K562 (cell line): ENCODE measurements at regions not wholly inside any gene's neighbourhood (a gene's known extent, or its start where the extent isn't known, plus 50 kb on each side); places are given as distances from the start of the nearest gene placed in this dataset.

Experiments
- ATAC-seq: fragments of 200-7000 bp; cut with Tn5 transposase; 3 replicates; pipeline ENCODE4 v1.9.1; 2020; ENCODE audit warnings: moderate library complexity
- BruUV-seq: library from RNA; stranded (reverse); fragments of 400-500 nt; replicated peaks from 2 replicates; lab custom pipeline; 2021; lab: Mats Ljungman, UMichigan
- CTCF ChIA-PET: fragments of 300-600 bp; formaldehyde crosslinking; extraction: SDS; loops from one replicate; lab custom pipeline; 2021; ENCODE audit warnings: low intra/inter-chr PET ratio; lab: Yijun Ruan, JAX
- POLR2A ChIA-PET: fragments of 300-600, 350-650 bp; sonication (Branson Sonifier 250); formaldehyde crosslinking; extraction: SDS; loops from one replicate; lab custom pipeline; 2021; ENCODE audit warnings: antibody characterized with exemption, inconsistent platforms; lab: Yijun Ruan, JAX
- DNase-seq, 4 experiments: peaks; one replicate each; pipeline versions ENCODE4 v3.0.0 to v3.0.0-alpha.2; 2011 to 2018; ENCODE audit warnings: low spot score in 3 of 4, mixed read lengths in 3 of 4; ENCODE audit errors: extremely low read depth in 1 of 4
- FAIRE-seq: peaks from 2 replicates; lab custom pipeline; 2011; peaks lifted over from hg19 to GRCh38; lab: Jason Lieb, UNC
- H2AFZ ChIP-seq: 2 replicates; pipeline ENCODE4 v1.6.0; 2011; ENCODE audit warnings: low read depth, low read length, control low read depth, inconsistent platforms
- H3K27ac ChIP-seq: fragments of 200-600 bp; 3 replicates; pipeline ENCODE4 v1.8.0; 2011; ENCODE audit warnings: low read depth, mild to moderate bottlenecking, control low read depth, inconsistent platforms, low read length, moderate library complexity, mixed read lengths; ENCODE audit errors: extremely low read depth
- H3K27me3 ChIP-seq, 2 experiments: fragments of 300-600 bp in 1 of 2; 2 replicates in 1 of 2; 3 replicates in 1 of 2; pipeline versions ENCODE4 v1.6.0 to v1.8.0; 2011; ENCODE audit warnings: inconsistent platforms in 2 of 2, low read length in 2 of 2, mild to moderate bottlenecking in 1 of 2, mixed read lengths in 1 of 2, moderate library complexity in 1 of 2; ENCODE audit not compliant: control insufficient read depth in 2 of 2, insufficient read depth in 2 of 2
- H3K36me3 ChIP-seq: fragments of 300-600 bp; 3 replicates; pipeline ENCODE4 v1.8.0; 2011; ENCODE audit warnings: mild to moderate bottlenecking, low read length, inconsistent platforms; ENCODE audit not compliant: control insufficient read depth, insufficient read depth
- H3K4me1 ChIP-seq, 2 experiments: fragments of 200-600 bp in 1 of 2; replicated peaks in 1 of 2; 2 replicates in 1 of 2; 3 replicates in 1 of 2; pipeline versions ENCODE4 v1.5.1 to v1.8.0; 2011; ENCODE audit warnings: inconsistent platforms in 2 of 2, low read length in 2 of 2, mild to moderate bottlenecking in 1 of 2, mixed read lengths in 1 of 2, moderate library complexity in 1 of 2; ENCODE audit not compliant: control insufficient read depth in 2 of 2, insufficient read depth in 2 of 2
- H3K4me2 ChIP-seq: 2 replicates; pipeline ENCODE4 v1.6.1; 2011; ENCODE audit warnings: low read length, control low read depth, inconsistent platforms, mixed read lengths; ENCODE audit not compliant: insufficient read depth
- H3K4me3 ChIP-seq: fragments of 200-600 bp; sonication (generic), shearing (Covaris generic); 2 replicates; pipeline ENCODE4 v1.5.1; 2016; ENCODE audit warnings: control low read depth, inconsistent platforms
- H3K79me2 ChIP-seq: fragments of 200-600 bp; 3 replicates; pipeline ENCODE4 v1.8.0; 2011; ENCODE audit warnings: low read length, inconsistent platforms; ENCODE audit not compliant: control insufficient read depth, insufficient read depth
- H3K9ac ChIP-seq, 2 experiments: 2 replicates each; pipeline versions ENCODE4 v1.6.0 to v1.6.1; 2011; ENCODE audit warnings: low read depth in 2 of 2, low read length in 2 of 2, control low read depth in 1 of 2, inconsistent platforms in 1 of 2, mild to moderate bottlenecking in 1 of 2, mixed read lengths in 1 of 2; ENCODE audit not compliant: insufficient read depth in 1 of 2
- H3K9me1 ChIP-seq: one replicate; pipeline ENCODE4 v1.6.0; 2011; ENCODE audit warnings: inconsistent platforms, mild to moderate bottlenecking, low read length, moderate library complexity; ENCODE audit not compliant: control insufficient read depth, insufficient read depth
- H3K9me3 ChIP-seq: replicated peaks from 2 replicates; pipeline ENCODE4 v1.5.1; 2011; ENCODE audit warnings: low read depth, low read length, inconsistent platforms; ENCODE audit not compliant: control insufficient read depth, insufficient read depth
- H4K20me1 ChIP-seq: replicated peaks from 2 replicates; pipeline ENCODE4 v1.6.1; 2011; ENCODE audit warnings: low read length, inconsistent platforms, mixed read lengths; ENCODE audit not compliant: control insufficient read depth, insufficient read depth
- AFF1 ChIP-seq, 2 experiments: fragments of 450-650 bp; IDR thresholded peaks; 2 replicates each; pipeline ENCODE4 v1.6.1; 2018; ENCODE audit warnings: mild to moderate bottlenecking in 2 of 2, low read depth in 1 of 2; ENCODE audit not compliant: partially characterized antibody in 2 of 2
- ATF3 ChIP-seq, 2 experiments: fragments of 450-650 bp in 1 of 2; sonication (generic) in 1 of 2; formaldehyde crosslinking in 1 of 2; IDR thresholded peaks in 1 of 2; conservative IDR thresholded peaks in 1 of 2; 2 replicates each; pipeline versions ENCODE4 v1.6.1 to v1.8.1; 2016 to 2023; ENCODE audit warnings: mild to moderate bottlenecking in 2 of 2, moderate library complexity in 2 of 2, inconsistent platforms in 1 of 2, missing genetic modification reagents in 1 of 2
- CBFA2T3 ChIP-seq: fragments of 450-650 bp; IDR thresholded peaks from 2 replicates; pipeline ENCODE4 v1.6.1; 2017
- HDAC8 ChIP-seq: fragments of 450-650 bp; IDR thresholded peaks from 2 replicates; pipeline ENCODE4 v1.6.1; 2016; ENCODE audit warnings: mild to moderate bottlenecking, missing genetic modification characterization, moderate library complexity, missing compliant biosample characterization
- NCOA2 ChIP-seq, 2 experiments: fragments of 450-650 bp; IDR thresholded peaks; 2 replicates each; pipeline ENCODE4 v1.6.1; 2018; ENCODE audit warnings: mild to moderate bottlenecking in 2 of 2, moderate library complexity in 1 of 2; ENCODE audit not compliant: partially characterized antibody in 2 of 2
- NRF1 ChIP-seq, 2 experiments: fragments of 450-650 bp; IDR thresholded peaks in 1 of 2; conservative IDR thresholded peaks in 1 of 2; 2 replicates each; pipeline ENCODE4 v1.6.1; 2014; ENCODE audit warnings: mild to moderate bottlenecking in 2 of 2
- PHB2 ChIP-seq: fragments of 450-650 bp; IDR thresholded peaks from 2 replicates; pipeline ENCODE4 v1.6.1; 2017; ENCODE audit warnings: low read depth
- RBFOX2 ChIP-seq: fragments of 200-400 bp; formaldehyde crosslinking; IDR thresholded peaks from 2 replicates; pipeline ENCODE4 v1.6.1; 2017; ENCODE audit warnings: low read depth, mild to moderate bottlenecking, low read length, moderate library complexity
- SMARCB1 ChIP-seq: IDR thresholded peaks from 2 replicates; pipeline ENCODE4 v1.6.1; 2011; ENCODE audit warnings: improper control_type of control experiment, low read depth; ENCODE audit not compliant: insufficient read length
- TFAM ChIP-seq: fragments of 250-450 bp; sonication (Bioruptor Pico); conservative IDR thresholded peaks from 2 replicates; pipeline ENCODE4 v1.5.0; 2021; ENCODE audit warnings: mild to moderate bottlenecking, moderate library complexity
- TOE1 ChIP-seq, 2 experiments: fragments of 450-650 bp in 1 of 2; sonication (generic) in 1 of 2; formaldehyde crosslinking in 1 of 2; IDR thresholded peaks; 2 replicates each; pipeline versions ENCODE4 v1.7.1 to v1.8.0; 2016 to 2022; ENCODE audit warnings: borderline replicate concordance in 2 of 2, mild to moderate bottlenecking in 2 of 2, antibody characterized with exemption in 1 of 2, inconsistent platforms in 1 of 2, low read depth in 1 of 2, missing genetic modification reagents in 1 of 2, moderate library complexity in 1 of 2
- ZNF23 ChIP-seq: fragments of 250-450 bp; sonication (Bioruptor Pico); IDR thresholded peaks from 2 replicates; pipeline ENCODE4 v1.4.0; 2020; ENCODE audit warnings: mild to moderate bottlenecking
- ZNF239 ChIP-seq: fragments of 250-450 bp; sonication (Bioruptor Pico); IDR thresholded peaks from 2 replicates; pipeline ENCODE4 v1.4.0; 2020; ENCODE audit warnings: mild to moderate bottlenecking
- WGBS: fragments of 100-300 bp; shearing (Covaris generic); methylation state at CpG from one replicate; pipeline ENCODE4 v1.1.6; 2016; ENCODE audit warnings: low coverage, mixed read lengths; ENCODE audit not compliant: insufficient coverage; ENCODE audit errors: missing lambda C conversion rate; 5-methylcytosine and 5-hydroxymethylcytosine counted together
- in situ Hi-C: fragments of 300-500 bp; cut with MboI; formaldehyde crosslinking; loops from 4 replicates; pipeline ENCODE4 v1.15.0; 2018; ENCODE audit warnings: inconsistent platforms, mixed read lengths
- intact Hi-C: fragments of 100-400 bp; cut with micrococcal nuclease; formaldehyde crosslinking; loops from 2 replicates; pipeline ENCODE4 v1.14.2; 2022

GRCh38 chr18:22026362-22026761 lies 143.0 kb upstream of the GATA6 start:
- peaks cover 0 to 3% of the 10 kb centered on the region in 2 experiments; a peak in 1 of 5 replicates for H3K4me1 ChIP-seq
- DNase-seq (no peak), ATAC-seq (no peak), FAIRE-seq (no peak)
- POLR2A ChIA-PET: interaction anchor here (0.7 kb wide), 1 partner anchor 11 kb away, joined by 3 read pairs; no protein-coding TSS in a partner anchor
- no peaks in the 10 kb centered on the region for H3K9me1 ChIP-seq
- H3K27me3 ChIP-seq: peaks cover 29 to 42% of the 10 kb centered on the region in 2 experiments
- H3K36me3 ChIP-seq: no peaks in the 10 kb centered on the region
- in situ Hi-C loops: no loop called here
- H3K9ac ChIP-seq: no peak overlapping the region
- no peaks in the 10 kb centered on the region for H4K20me1 ChIP-seq
- no peak overlapping the region for H3K4me2 ChIP-seq
- H3K79me2 ChIP-seq: no peaks in the 10 kb centered on the region
- intact Hi-C loops: no loop called here
- no peaks in the 10 kb centered on the region; the same call in 1 of the 2 replicates for H3K9me3 ChIP-seq
- no peak for TF ChIP-seq ATF3 (IDR thresholded peaks at IDR 0.05)
- no peak for TF ChIP-seq ATF3 (CRISPR knock-in tag; conservative IDR thresholded peaks at IDR 0.05)
- TF ChIP-seq TFAM: no peak
- no peak for TF ChIP-seq TOE1 (IDR thresholded peaks at IDR 0.05; ENCODE audit: borderline replicate concordance)
- TF ChIP-seq TOE1 (CRISPR knock-in tag; IDR thresholded peaks at IDR 0.05; ENCODE audit: borderline replicate concordance, low read depth): no peak
- TF ChIP-seq SMARCB1: no peak
- no peak for TF ChIP-seq NCOA2 (IDR thresholded peaks at IDR 0.05; ENCODE audit: partially characterized antibody in 2 of 2)
- TF ChIP-seq CBFA2T3: no peak
- TF ChIP-seq HDAC8 (tag): no peak
- no peak for TF ChIP-seq NRF1 (conservative IDR thresholded peaks at IDR 0.05 in 1 of 2, IDR thresholded peaks at IDR 0.05 in 1 of 2)
- no peak for TF ChIP-seq PHB2
- no peak for TF ChIP-seq RBFOX2
- no peak for TF ChIP-seq ZNF239 (CRISPR knock-in tag)
- no peak for TF ChIP-seq AFF1 (IDR thresholded peaks at IDR 0.05; ENCODE audit: low read depth in 1 of 2, partially characterized antibody in 2 of 2)
- no peak for TF ChIP-seq ZNF23 (CRISPR knock-in tag)
- CTCF ChIA-PET: no interaction called here
- WGBS: 1% methylated on average over 9 of the region's 9 CpGs
- BruUV-seq: no TSS peak
- H2AFZ ChIP-seq: no peak overlapping the region
- no peak overlapping the region for H3K4me3 ChIP-seq
- H3K27ac ChIP-seq: no peak overlapping the region
